Transverse colon (tissue), 4 donors: ENCODE measurements at regions not wholly inside any gene's neighbourhood (a gene's known extent, or its start where the extent isn't known, plus 50 kb on each side); places are given as distances from the start of the nearest gene placed in this dataset.

Source experiments
- DNase-seq: peaks from one replicate; pipeline ENCODE4 v3.0.0-alpha.2; 2019
- H3K27ac ChIP-seq, 4 donors: fragments of 200-600 bp; sonication (generic); 2 replicates each; pipeline ENCODE4 v1.5.1; 2016 to 2018; ENCODE audit warnings: inconsistent platforms in 4 of 4
- H3K27me3 ChIP-seq: fragments of 200-600 bp; sonication (generic); 2 replicates; pipeline ENCODE4 v1.5.1; 2017; ENCODE audit warnings: inconsistent platforms
- H3K36me3 ChIP-seq, 4 donors: fragments of 200-600 bp; sonication (generic); 2 replicates each; pipeline ENCODE4 v1.5.1; 2017 to 2019; ENCODE audit warnings: inconsistent platforms in 4 of 4
- H3K4me1 ChIP-seq, 4 donors: fragments of 200-600 bp; sonication (generic); 2 replicates each; pipeline ENCODE4 v1.5.1; 2017 to 2020; ENCODE audit warnings: inconsistent platforms in 4 of 4
- H3K4me3 ChIP-seq, 4 donors: fragments of 200-600 bp; sonication (generic); 1 replicate in 1 of 4; 2 replicates in 3 of 4; pipeline versions ENCODE4 v1.5.1 to v1.6.1; 2017 to 2019; ENCODE audit warnings: inconsistent platforms in 4 of 4
- H3K9me3 ChIP-seq, 2 donors: fragments of 200-600 bp; sonication (generic); 2 replicates each; pipeline ENCODE4 v1.5.1; 2017 to 2019; ENCODE audit warnings: inconsistent platforms in 2 of 2
- CTCF ChIP-seq, 5 experiments: fragments of 200-600 bp in 3 of 5; fragments of 450-650 bp in 2 of 5; sonication (generic) in 3 of 5; IDR thresholded peaks; 1 replicate in 2 of 5; 2 replicates in 3 of 5; pipeline ENCODE4 v1.5.1; 2016 to 2017; ENCODE audit warnings: antibody characterized with exemption in 5 of 5, inconsistent platforms in 3 of 5, mild to moderate bottlenecking in 2 of 5, moderate library complexity in 1 of 5
- EP300 ChIP-seq: sonication (generic); formaldehyde crosslinking; IDR thresholded peaks from one replicate; pipeline ENCODE4 v1.6.1; 2017; ENCODE audit warnings: antibody characterized with exemption, low read depth
- POLR2A ChIP-seq: fragments of 450-650 bp; IDR thresholded peaks from one replicate; pipeline ENCODE4 v1.6.1; 2016; ENCODE audit warnings: antibody characterized with exemption, mild to moderate bottlenecking, moderate library complexity
- POLR2AphosphoS5 ChIP-seq, 3 donors: sonication (generic); formaldehyde crosslinking; IDR thresholded peaks; one replicate each; pipeline ENCODE4 v1.6.1; 2016; ENCODE audit warnings: antibody characterized with exemption in 3 of 3
- whole genome bisulfite sequencing, 2 donors: methylation state at CpG; one replicate each; pipeline ENCODE4 v1.1.5; 2018; ENCODE audit warnings: low coverage in 1 of 2; 5-methylcytosine and 5-hydroxymethylcytosine counted together
- in situ Hi-C, 4 donors: fragments of 200-750 bp; cut with MboI; loops; one replicate each; pipeline versions ENCODE4 v1.15.0 to v1.15.1; 2017; ENCODE audit warnings: low sequenced_read_pairs in 3 of 4, low pct_ligation_motif_present in 1 of 4, low pct_unique_long_range_greater_than_20kb in 1 of 4
- intact Hi-C: fragments of 100-400 bp; cut with DNase I; formaldehyde crosslinking; loops from one replicate; pipeline ENCODE4 v1.15.1; 2023; ENCODE audit warnings: low total_unique reads

- H3K4me3 ChIP-seq, result no peak overlapping the region
- intact Hi-C loops (no loop called here), in situ Hi-C loops (no loop called here)
- no peak overlapping the region for H3K27ac ChIP-seq
- H3K9me3 ChIP-seq, result no peaks in the 10 kb centered on the region
- H3K27me3 ChIP-seq, result no peaks in the 10 kb centered on the region
- no peak for TF ChIP-seq CTCF (IDR thresholded peaks at IDR 0.05)
- no peak for TF ChIP-seq POLR2AphosphoS5 (IDR thresholded peaks at IDR 0.05)
- TF ChIP-seq EP300, result no peak
- TF ChIP-seq POLR2A, result no peak
- WGBS, 2 donors, result 52 to 73% methylated on average over 2 of the region's 2 CpGs
- H3K4me1 ChIP-seq, result no peaks in the 10 kb centered on the region
- no peaks in the 10 kb centered on the region for H3K36me3 ChIP-seq
- no peak for DNase-seq
Measured at GRCh38 chr5:58198330-58198729, 261.6 kb downstream of the PLK2 start.

- intact Hi-C loops, result no loop called here
- H3K9me3 ChIP-seq, result no peaks in the 10 kb centered on the region
- in situ Hi-C loops, result no loop called here
Measured at GRCh38 chr5:58197875-58198274, 262.0 kb downstream of the PLK2 start.

GRCh38 chr5:58191443-58191842, 268.4 kb downstream of the PLK2 start:
- 87 to 92% methylated on average over 1 of the region's 1 CpG for WGBS, 2 donors
- Histone ChIP-seq H3K36me3 (no peaks in the 10 kb centered on the region), H3K4me1 (no peaks in the 10 kb centered on the region), H3K27me3 (no peaks in the 10 kb centered on the region), H3K9me3 (no peaks in the 10 kb centered on the region), H3K27ac (no peak overlapping the region), H3K4me3 (no peak overlapping the region)
- no peak for DNase-seq
- intact Hi-C loops, result no loop called here
- TF ChIP-seq POLR2AphosphoS5 (IDR thresholded peaks at IDR 0.05), result no peak
- no peak for TF ChIP-seq EP300
- no peak for TF ChIP-seq CTCF (IDR thresholded peaks at IDR 0.05)
- TF ChIP-seq POLR2A, result no peak
- in situ Hi-C loops, result no loop called here

More at GRCh38 chr5:58197875-58198274, 262.0 kb downstream of the PLK2 start:
- H3K4me1 ChIP-seq, result no peaks in the 10 kb centered on the region
- H3K27ac ChIP-seq, result no peak overlapping the region
- no peak for DNase-seq
- no peak for TF ChIP-seq POLR2AphosphoS5 (IDR thresholded peaks at IDR 0.05)
- no peak for TF ChIP-seq CTCF (IDR thresholded peaks at IDR 0.05)
- no peak for TF ChIP-seq POLR2A
- TF ChIP-seq EP300, result no peak
- no peaks in the 10 kb centered on the region for H3K36me3 ChIP-seq
- H3K4me3 ChIP-seq, result no peak overlapping the region
- no peaks in the 10 kb centered on the region for H3K27me3 ChIP-seq

GRCh38 chr5:58188262-58188651, 271.6 kb downstream of the PLK2 start:
- Histone ChIP-seq H3K27ac (no peak overlapping the region), H3K36me3 (no peaks in the 10 kb centered on the region), H3K4me1 (no peaks in the 10 kb centered on the region), H3K9me3 (no peaks in the 10 kb centered on the region), H3K4me3 (no peak overlapping the region), H3K27me3 (no peaks in the 10 kb centered on the region)
- WGBS, 2 donors, result 64 to 66% methylated on average over 4 of the region's 4 CpGs
- in situ Hi-C loops (no loop called here), intact Hi-C loops (no loop called here)
- DNase-seq, result no peak
- TF ChIP-seq POLR2A (no peak), EP300 (no peak)
